NB4 (cell line): ENCODE measurements at regions not wholly inside any gene's neighbourhood (a gene's known extent, or its start where the extent isn't known, plus 50 kb on each side); places are given as distances from the start of the nearest gene placed in this dataset.

Experiments used
- DNase-seq: peaks from one replicate; pipeline ENCODE4 v3.0.0; 2010; ENCODE audit warnings: low read depth
- H3K4me3 ChIP-seq: one replicate; pipeline ENCODE4 v1.5.1; 2011; ENCODE audit warnings: mild to moderate bottlenecking, low read depth, low read length, moderate library complexity
- MYC ChIP-seq: IDR thresholded peaks from 2 replicates; pipeline ENCODE4 v1.6.1; 2011; ENCODE audit warnings: low read depth, low read length
- POLR2A ChIP-seq: IDR thresholded peaks from 2 replicates; pipeline ENCODE4 v1.6.1; 2011; ENCODE audit warnings: mild to moderate bottlenecking; ENCODE audit not compliant: insufficient read length; ENCODE audit errors: extremely low read depth
- TF ChIP-seq, protein P1 (sequence below): IDR thresholded peaks from 2 replicates; pipeline ENCODE4 v1.6.1; 2011; ENCODE audit warnings: low read depth, low read length
- TF ChIP-seq, protein P2 (sequence below): IDR thresholded peaks from one replicate; pipeline ENCODE4 v1.5.1; 2012; ENCODE audit warnings: low read depth, low read length

DNA sequence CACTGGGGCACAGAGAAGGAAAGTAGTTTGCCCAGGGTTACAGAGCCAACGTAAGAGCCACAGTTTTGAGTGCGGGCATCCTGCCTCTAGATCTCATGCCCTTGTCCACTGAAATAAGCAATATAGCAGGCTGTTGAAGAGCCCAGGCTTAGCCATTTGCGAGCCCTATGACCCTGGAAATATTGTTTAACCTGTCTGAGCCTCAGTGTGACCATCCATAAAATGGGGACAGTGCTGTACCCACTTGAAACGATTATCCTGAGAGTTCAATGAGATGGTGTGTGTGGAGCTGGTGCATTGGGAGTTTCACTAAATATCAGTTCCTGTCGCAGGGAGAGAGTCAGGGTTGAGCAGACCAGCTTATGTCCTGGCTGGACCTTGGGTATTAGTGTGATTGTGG, 173.1 kb upstream of the KCNG1 start:
- TF ChIP-seq, protein P1, sequence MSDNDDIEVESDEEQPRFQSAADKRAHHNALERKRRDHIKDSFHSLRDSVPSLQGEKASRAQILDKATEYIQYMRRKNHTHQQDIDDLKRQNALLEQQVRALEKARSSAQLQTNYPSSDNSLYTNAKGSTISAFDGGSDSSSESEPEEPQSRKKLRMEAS: no peak
- TF ChIP-seq POLR2A: no peak
- TF ChIP-seq, protein P2, sequence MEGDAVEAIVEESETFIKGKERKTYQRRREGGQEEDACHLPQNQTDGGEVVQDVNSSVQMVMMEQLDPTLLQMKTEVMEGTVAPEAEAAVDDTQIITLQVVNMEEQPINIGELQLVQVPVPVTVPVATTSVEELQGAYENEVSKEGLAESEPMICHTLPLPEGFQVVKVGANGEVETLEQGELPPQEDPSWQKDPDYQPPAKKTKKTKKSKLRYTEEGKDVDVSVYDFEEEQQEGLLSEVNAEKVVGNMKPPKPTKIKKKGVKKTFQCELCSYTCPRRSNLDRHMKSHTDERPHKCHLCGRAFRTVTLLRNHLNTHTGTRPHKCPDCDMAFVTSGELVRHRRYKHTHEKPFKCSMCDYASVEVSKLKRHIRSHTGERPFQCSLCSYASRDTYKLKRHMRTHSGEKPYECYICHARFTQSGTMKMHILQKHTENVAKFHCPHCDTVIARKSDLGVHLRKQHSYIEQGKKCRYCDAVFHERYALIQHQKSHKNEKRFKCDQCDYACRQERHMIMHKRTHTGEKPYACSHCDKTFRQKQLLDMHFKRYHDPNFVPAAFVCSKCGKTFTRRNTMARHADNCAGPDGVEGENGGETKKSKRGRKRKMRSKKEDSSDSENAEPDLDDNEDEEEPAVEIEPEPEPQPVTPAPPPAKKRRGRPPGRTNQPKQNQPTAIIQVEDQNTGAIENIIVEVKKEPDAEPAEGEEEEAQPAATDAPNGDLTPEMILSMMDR: no peak
- no peak for TF ChIP-seq MYC
- no peak for DNase-seq
- no peak overlapping the region for H3K4me3 ChIP-seq

DNA sequence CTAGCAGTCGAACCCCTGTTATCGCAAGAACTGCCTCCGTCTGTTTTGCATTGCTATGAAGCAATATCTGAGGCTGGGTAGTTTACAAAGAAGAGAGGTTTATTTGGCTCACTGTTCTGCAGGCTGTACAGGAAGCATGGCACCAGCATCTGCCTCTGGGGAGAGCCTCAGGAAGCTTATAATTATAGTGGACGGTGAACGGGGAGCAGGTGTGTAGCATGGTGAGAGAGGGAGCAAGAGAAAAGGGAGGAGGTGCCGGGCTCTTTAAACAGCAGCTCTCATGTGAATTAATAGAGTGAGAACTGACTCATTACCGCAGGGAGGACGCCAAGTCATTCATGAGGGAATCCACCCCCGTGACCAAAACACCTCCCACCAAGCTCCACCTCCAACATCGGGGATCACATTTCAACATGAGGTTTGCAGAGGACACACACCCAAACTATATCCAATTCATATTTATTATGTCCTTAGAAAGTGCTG, 172.6 kb upstream of the KCNG1 start:
- DNase-seq: peak; percentile 65
- H3K4me3 ChIP-seq: no peak overlapping the region
- TF ChIP-seq POLR2A (no peak), MYC (no peak)
- TF ChIP-seq, protein P1: no peak; the same call in 1 of the 2 replicates
- TF ChIP-seq, protein P2: no peak

DNA sequence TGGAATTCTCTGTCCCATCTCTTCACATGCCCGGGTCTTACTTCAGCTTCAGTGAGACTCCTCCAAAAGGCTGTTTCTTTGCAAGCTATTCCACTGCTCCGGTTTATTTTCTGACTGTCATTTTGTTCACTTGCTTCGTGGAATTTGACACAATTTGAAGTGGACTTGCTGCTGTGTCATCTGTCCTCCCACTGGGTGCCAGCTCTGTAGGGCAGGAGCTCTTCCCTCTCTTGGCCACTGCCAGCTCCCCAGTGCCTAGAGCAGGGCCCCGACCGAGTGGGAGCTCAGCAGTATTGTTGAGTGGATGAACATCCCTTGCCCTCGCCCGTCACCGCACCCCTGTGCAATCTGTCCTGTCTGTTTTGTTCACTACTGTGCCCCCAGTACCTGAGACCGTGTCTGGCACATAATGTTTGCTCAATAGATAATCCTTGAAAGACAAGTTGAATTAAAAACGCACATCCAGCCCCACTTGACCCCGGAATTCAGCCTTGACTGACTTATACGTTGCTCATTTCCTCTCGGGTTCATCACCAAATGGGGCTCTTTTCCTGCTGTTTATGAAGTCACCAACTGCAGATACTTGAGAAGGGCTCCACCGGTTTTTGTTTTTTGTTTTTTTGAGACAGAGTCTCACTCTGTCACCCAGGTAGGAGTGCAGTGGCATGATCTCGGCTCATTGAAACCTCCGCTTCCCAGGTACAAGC, 170.3 kb upstream of the KCNG1 start:
- DNase-seq: no peak

DNA sequence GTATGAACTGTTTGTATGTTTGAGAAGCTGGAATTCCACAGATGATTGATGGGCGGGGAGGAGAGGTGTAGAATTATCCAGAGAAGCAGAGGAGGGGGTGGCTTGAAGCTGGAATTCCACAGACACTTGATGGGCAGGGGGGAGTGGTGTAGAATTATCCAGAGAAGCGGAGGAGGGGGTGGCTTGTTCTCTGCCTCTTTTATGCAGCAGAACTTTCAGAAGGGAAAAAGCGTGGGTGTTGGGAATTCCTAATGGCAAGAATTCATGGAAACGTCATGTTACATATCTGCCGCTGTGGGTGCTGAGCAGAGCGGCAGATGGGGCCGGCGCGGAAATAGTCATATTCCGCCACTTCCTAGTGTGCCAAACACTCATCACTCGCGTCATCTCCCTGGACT, 167.9 kb upstream of the KCNG1 start:
- TF ChIP-seq, protein P1: no peak
- TF ChIP-seq, protein P2: no peak
- TF ChIP-seq POLR2A: no peak
- TF ChIP-seq MYC: no peak
- DNase-seq: no peak
- H3K4me3 ChIP-seq: no peak overlapping the region

More for the DNA sequence above, 170.3 kb upstream of the KCNG1 start:
- no peak overlapping the region for H3K4me3 ChIP-seq
- TF ChIP-seq, protein P1: no peak

DNA sequence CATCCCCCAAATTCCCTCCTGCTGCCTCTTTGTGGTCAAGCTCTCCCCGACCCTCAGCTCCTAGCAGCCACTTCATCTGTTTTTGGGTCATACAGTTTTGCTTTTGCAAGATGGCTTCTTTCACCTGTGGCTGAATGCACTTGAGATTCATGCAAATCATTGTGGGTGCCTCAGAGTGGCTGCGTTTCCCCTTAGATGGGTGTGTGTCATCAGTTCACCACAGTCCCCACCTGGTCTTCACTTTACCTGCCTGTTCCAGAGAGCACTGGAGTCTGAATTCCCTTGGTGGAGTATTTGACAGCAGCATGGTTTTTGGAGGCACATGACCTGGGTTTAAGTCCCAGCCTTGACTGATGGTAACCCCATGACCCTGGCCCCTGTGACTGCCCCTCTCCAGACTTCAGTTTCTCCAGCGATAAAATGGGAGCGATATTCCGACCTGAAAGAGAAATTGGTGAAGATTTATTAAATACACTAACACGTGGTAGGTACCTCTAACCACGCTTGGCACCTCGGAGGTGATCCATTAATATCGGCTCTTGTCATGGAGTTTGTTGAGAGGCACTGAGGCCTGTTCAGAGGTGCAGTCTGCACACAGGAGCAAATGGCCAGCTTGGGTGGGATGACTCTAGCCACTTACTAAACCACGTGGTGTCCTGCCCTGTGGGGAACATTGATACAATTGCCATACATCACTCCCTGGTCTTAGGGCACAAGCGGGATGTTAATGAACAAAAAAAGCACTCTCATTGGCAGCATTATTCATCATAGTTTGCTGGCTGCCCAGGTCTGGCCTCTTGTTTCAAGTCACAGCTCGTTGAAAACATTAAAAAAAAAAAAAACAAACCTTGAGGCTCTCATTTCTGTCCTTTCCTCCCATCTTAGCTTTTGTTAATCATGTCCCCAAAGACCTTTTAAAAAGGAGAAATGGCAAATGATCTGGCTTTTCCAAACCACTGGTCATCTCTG, 167.2 kb upstream of the KCNG1 start:
- H3K4me3 ChIP-seq: no peak overlapping the region

More for the DNA sequence above, 167.2 kb upstream of the KCNG1 start:
- TF ChIP-seq, protein P2: no peak
- TF ChIP-seq MYC (no peak), POLR2A (no peak)
- TF ChIP-seq, protein P1: no peak
- DNase-seq: no peak
